GM23248 (cell line): ENCODE measurements at regions not wholly inside any gene's neighbourhood (a gene's known extent, or its start where the extent isn't known, plus 50 kb on each side); places are given as distances from the start of the nearest gene placed in this dataset.

Experiments used
- DNase-seq: peaks from one replicate; pipeline ENCODE4 v3.0.0-alpha.2; 2015
- H2AFZ ChIP-seq: fragments of 200-600 bp; sonication (generic); 2 replicates; pipeline ENCODE4 v1.6.1; 2016; ENCODE audit warnings: antibody characterized with exemption
- H3F3A ChIP-seq: fragments of 200-600 bp; sonication (generic); 2 replicates; pipeline ENCODE4 v1.6.1; 2016; ENCODE audit warnings: mild to moderate bottlenecking, antibody characterized with exemption, mixed run types; ENCODE audit not compliant: insufficient read depth
- H3K27ac ChIP-seq: fragments of 200-600 bp; sonication (generic); 2 replicates; pipeline ENCODE4 v1.5.1; 2016; ENCODE audit warnings: mild to moderate bottlenecking
- H3K27me3 ChIP-seq: fragments of 200-600 bp; sonication (generic); replicated peaks from 2 replicates; pipeline ENCODE4 v1.6.1; 2016; ENCODE audit warnings: mild to moderate bottlenecking; ENCODE audit not compliant: insufficient read depth
- H3K36me3 ChIP-seq: fragments of 200-600 bp; sonication (generic); 2 replicates; pipeline ENCODE4 v1.6.1; 2016; ENCODE audit warnings: low read depth, mild to moderate bottlenecking
- H3K4me1 ChIP-seq: fragments of 200-600 bp; sonication (generic); 2 replicates; pipeline ENCODE4 v1.6.1; 2016; ENCODE audit warnings: mild to moderate bottlenecking; ENCODE audit not compliant: insufficient read depth
- H3K4me2 ChIP-seq: fragments of 200-600 bp; sonication (generic); one replicate; pipeline ENCODE4 v1.6.1; 2016; ENCODE audit warnings: mild to moderate bottlenecking; ENCODE audit not compliant: unreplicated experiment
- H3K4me3 ChIP-seq: fragments of 200-600 bp; sonication (generic); 2 replicates; pipeline ENCODE4 v1.5.1; 2016; ENCODE audit warnings: mild to moderate bottlenecking
- H3K79me2 ChIP-seq: fragments of 200-600 bp; sonication (generic); 2 replicates; pipeline ENCODE4 v1.6.1; 2016; ENCODE audit warnings: mild to moderate bottlenecking; ENCODE audit not compliant: insufficient read depth
- H3K9ac ChIP-seq: fragments of 200-600 bp; sonication (generic); 2 replicates; pipeline ENCODE4 v1.6.1; 2016; ENCODE audit warnings: mild to moderate bottlenecking
- H3K9me2 ChIP-seq: fragments of 200-600 bp; sonication (generic); 2 replicates; pipeline ENCODE4 v1.6.1; 2016; ENCODE audit warnings: mixed run types, mild to moderate bottlenecking, moderate library complexity; ENCODE audit not compliant: insufficient read depth
- H3K9me3 ChIP-seq: fragments of 200-600 bp; sonication (generic); one replicate; pipeline ENCODE4 v1.6.1; 2017; ENCODE audit warnings: low read depth
- H4K20me1 ChIP-seq: fragments of 200-600 bp; sonication (generic); 2 replicates; pipeline ENCODE4 v1.6.0; 2016; ENCODE audit not compliant: insufficient read depth
- EZH2 ChIP-seq: fragments of 200-600 bp; sonication (generic); IDR thresholded peaks from 2 replicates; pipeline ENCODE4 v1.6.1; 2018; ENCODE audit warnings: antibody characterized with exemption, mild to moderate bottlenecking; ENCODE audit not compliant: insufficient read depth, poor library complexity, severe bottlenecking
- EZH2phosphoT487 ChIP-seq: fragments of 200-600 bp; sonication (generic); IDR thresholded peaks from 2 replicates; pipeline ENCODE4 v1.6.1; 2018; ENCODE audit warnings: antibody characterized with exemption, moderate library complexity, mild to moderate bottlenecking, low read depth; ENCODE audit not compliant: insufficient read depth
- WGBS, 2 experiments: methylation state at CpG; one replicate each; pipeline ENCODE4 v1.1.6; 2015 to 2017; ENCODE audit warnings: low lambda C conversion rate in 2 of 2, low coverage in 1 of 2; ENCODE audit errors: missing lambda C conversion rate in 2 of 2; 5-methylcytosine and 5-hydroxymethylcytosine counted together
- in situ Hi-C: fragments of 300-500 bp; cut with MboI; formaldehyde crosslinking; loops from 2 replicates; pipeline ENCODE4 v1.15.0; 2020

- Histone ChIP-seq H3K4me1 (peaks cover 38% of the 10 kb centered on the region), H2AFZ (no peak overlapping the region), H3K79me2 (no peaks in the 10 kb centered on the region), H3K4me3 (no peak overlapping the region), H3K27me3 (no peaks in the 10 kb centered on the region), H3K4me2 (peak overlapping the region; percentile 22), H3K36me3 (no peaks in the 10 kb centered on the region), H3F3A (peaks cover 32% of the 10 kb centered on the region), H3K9me3 (no peaks in the 10 kb centered on the region), H3K27ac (peak overlapping the region; percentile 56), H3K9me2 (no peaks in the 10 kb centered on the region), H3K9ac (no peak overlapping the region), H4K20me1 (no peaks in the 10 kb centered on the region)
- TF ChIP-seq EZH2 (no peak), EZH2phosphoT487 (0 out of 2 replicates have a peak, but pooled peaks have one; percentile 73)
- WGBS, 2 experiments, result 0 to 3% methylated on average over 3 of the region's 3 CpGs
- DNase-seq, result peak; percentile 91
- in situ Hi-C loops, result no loop called here
Measured at GRCh38 chr11:122235615-122236014, 119.6 kb upstream of the BLID start.

GRCh38 chr11:122234780-122235179, 118.8 kb upstream of the BLID start:
- no peak for DNase-seq
- peak overlapping the region; percentile 56 for H3K27ac ChIP-seq
- in situ Hi-C loops, result no loop called here

GRCh38 chr11:122234257-122234656, 118.2 kb upstream of the BLID start:
- DNase-seq, result no peak
- no peaks in the 10 kb centered on the region for H3K9me3 ChIP-seq
- H3K4me2 ChIP-seq, result no peak overlapping the region
- no peaks in the 10 kb centered on the region for H3K9me2 ChIP-seq
- H3K27me3 ChIP-seq, result no peaks in the 10 kb centered on the region
- no peak overlapping the region for H2AFZ ChIP-seq
- peaks cover 35% of the 10 kb centered on the region for H3F3A ChIP-seq
- H3K9ac ChIP-seq, result no peak overlapping the region
- no peak overlapping the region for H3K27ac ChIP-seq
- H3K4me3 ChIP-seq, result no peak overlapping the region
- peaks cover 52% of the 10 kb centered on the region for H3K4me1 ChIP-seq
- TF ChIP-seq EZH2 (no peak), EZH2phosphoT487 (no peak)
- no peaks in the 10 kb centered on the region for H4K20me1 ChIP-seq
- no peaks in the 10 kb centered on the region for H3K36me3 ChIP-seq
- in situ Hi-C loops, result no loop called here
- H3K79me2 ChIP-seq, result no peaks in the 10 kb centered on the region

More at GRCh38 chr11:122234780-122235179, 118.8 kb upstream of the BLID start:
- Histone ChIP-seq H3K27me3 (no peaks in the 10 kb centered on the region), H3K9me3 (no peaks in the 10 kb centered on the region), H3K4me3 (no peak overlapping the region), H3F3A (peaks cover 32% of the 10 kb centered on the region), H3K79me2 (no peaks in the 10 kb centered on the region), H3K36me3 (no peaks in the 10 kb centered on the region), H3K4me1 (peaks cover 46% of the 10 kb centered on the region), H2AFZ (no peak overlapping the region), H3K9ac (no peak overlapping the region), H3K4me2 (peak overlapping the region; percentile 22), H4K20me1 (no peaks in the 10 kb centered on the region), H3K9me2 (no peaks in the 10 kb centered on the region)
- TF ChIP-seq EZH2phosphoT487, result no peak
- no peak for TF ChIP-seq EZH2
- 69% methylated on average over 3 of the region's 3 CpGs for WGBS, 2 experiments

GRCh38 chr11:122232985-122233384, 117.0 kb upstream of the BLID start:
- H3F3A ChIP-seq, result peaks cover 47% of the 10 kb centered on the region
- H3K27ac ChIP-seq, result no peak overlapping the region
- H4K20me1 ChIP-seq, result no peaks in the 10 kb centered on the region
- peaks cover 63% of the 10 kb centered on the region for H3K4me1 ChIP-seq
- no peak overlapping the region for H3K4me3 ChIP-seq
- H3K9ac ChIP-seq, result no peak overlapping the region
- no peaks in the 10 kb centered on the region for H3K36me3 ChIP-seq
- 90 to 94% methylated on average over 4 of the region's 4 CpGs for WGBS, 2 experiments
- H3K4me2 ChIP-seq, result no peak overlapping the region
- H3K9me3 ChIP-seq, result no peaks in the 10 kb centered on the region
- H3K27me3 ChIP-seq, result no peaks in the 10 kb centered on the region
- H3K9me2 ChIP-seq, result no peaks in the 10 kb centered on the region
- in situ Hi-C loops, result no loop called here
- no peaks in the 10 kb centered on the region for H3K79me2 ChIP-seq
- no peak for DNase-seq
- no peak overlapping the region for H2AFZ ChIP-seq
- TF ChIP-seq EZH2 (no peak), EZH2phosphoT487 (no peak)

GRCh38 chr11:122230385-122230755, 114.4 kb upstream of the BLID start:
- Histone ChIP-seq H3K27me3 (no peaks in the 10 kb centered on the region), H3K9ac (no peak overlapping the region), H3K4me3 (no peak overlapping the region), H3F3A (peaks cover 57% of the 10 kb centered on the region), H3K27ac (0 out of 2 replicates have a peak overlapping the region, but pooled peaks have one; percentile 31), H3K9me3 (no peaks in the 10 kb centered on the region), H3K79me2 (no peaks in the 10 kb centered on the region), H2AFZ (no peak overlapping the region), H3K9me2 (no peaks in the 10 kb centered on the region), H3K4me2 (peak overlapping the region; percentile 1), H3K4me1 (peaks cover 68% of the 10 kb centered on the region), H4K20me1 (no peaks in the 10 kb centered on the region), H3K36me3 (no peaks in the 10 kb centered on the region)
- in situ Hi-C loops, result no loop called here
- DNase-seq, result peak; percentile 89
- WGBS, 2 experiments, result 24 to 26% methylated on average over 7 of the region's 7 CpGs
- no peak for TF ChIP-seq EZH2phosphoT487
- no peak for TF ChIP-seq EZH2
